ENCODE measurements at regions not wholly inside any gene's neighbourhood (a gene's known extent, or its start where the extent isn't known, plus 50 kb on each side); places are given as distances from the start of the nearest gene placed in this dataset.

- no peak for TF ChIP-seq REST (IDR thresholded peaks at IDR 0.05; ENCODE audit: unreplicated experiment)
- TF ChIP-seq CTCF (conservative IDR thresholded peaks at IDR 0.05; ENCODE audit: low read depth in 2 of 2) = no peak
- no peak for TF ChIP-seq EZH2phosphoT487 (IDR thresholded peaks at IDR 0.05; ENCODE audit: unreplicated experiment)
- TF ChIP-seq ETS1 (IDR thresholded peaks at IDR 0.05) = no peak
- TF ChIP-seq POLR2AphosphoS5 (IDR thresholded peaks at IDR 0.05; ENCODE audit: low read depth) = no peak
- no peak for TF ChIP-seq STAT1 (IDR thresholded peaks at IDR 0.05; ENCODE audit: unreplicated experiment)
- TF ChIP-seq EZH2 (IDR thresholded peaks at IDR 0.05; ENCODE audit: low read depth, unreplicated experiment) = no peak
- TF ChIP-seq NANOG (IDR thresholded peaks at IDR 0.05; ENCODE audit: borderline replicate concordance) = no peak
- TF ChIP-seq CREB1 (CRISPR knock-in tag; IDR thresholded peaks at IDR 0.05; ENCODE audit: low read depth) = no peak
- no peak for TF ChIP-seq JUNB (IDR thresholded peaks at IDR 0.05; ENCODE audit: unreplicated experiment)
- TF ChIP-seq ZNF114 (CRISPR knock-in tag; IDR thresholded peaks at IDR 0.05) = no peak
- no peak for TF ChIP-seq ZNF331 (CRISPR knock-in tag; IDR thresholded peaks at IDR 0.05; ENCODE audit: low read depth)
- no peak for TF ChIP-seq ZNF462 (CRISPR knock-in tag; IDR thresholded peaks at IDR 0.05)
Observed at GRCh38 chr13:77838271-77838670, 80.4 kb downstream of the EDNRB start.
